Esophagus muscularis mucosa (tissue), 4 donors: ENCODE measurements at regions not wholly inside any gene's neighbourhood (a gene's known extent, or its start where the extent isn't known, plus 50 kb on each side); places are given as distances from the start of the nearest gene placed in this dataset.

Experiments used
- DNase-seq: peaks from one replicate; pipeline ENCODE4 v3.0.0-alpha.2; 2017; ENCODE audit errors: extremely low spot score
- H3K27ac ChIP-seq, 4 donors: fragments of 200-600 bp; sonication (generic); replicated peaks in 1 of 4; 1 replicate in 3 of 4; 2 replicates in 1 of 4; pipeline ENCODE4 v1.5.1; 2016 to 2019; ENCODE audit warnings: mild to moderate bottlenecking in 1 of 4
- H3K27me3 ChIP-seq, 4 donors: fragments of 200-600 bp; sonication (generic); one replicate each; pipeline versions ENCODE4 v1.5.1 to v1.6.0; 2016 to 2019
- H3K36me3 ChIP-seq, 4 donors: fragments of 200-600 bp; sonication (generic); one replicate each; pipeline ENCODE4 v1.5.1; 2016 to 2019
- H3K4me1 ChIP-seq, 4 donors: fragments of 200-600 bp; sonication (generic); one replicate each; pipeline ENCODE4 v1.5.1; 2016 to 2019
- H3K4me3 ChIP-seq, 4 donors: fragments of 200-600 bp; sonication (generic); 1 replicate in 2 of 4; 2 replicates in 2 of 4; pipeline ENCODE4 v1.5.1; 2016 to 2019; ENCODE audit warnings: mild to moderate bottlenecking in 4 of 4, moderate library complexity in 1 of 4
- H3K9me3 ChIP-seq, 4 donors: fragments of 200-600 bp; sonication (generic); 1 replicate in 3 of 4; 2 replicates in 1 of 4; pipeline ENCODE4 v1.5.1; 2016 to 2019
- EP300 ChIP-seq: sonication (generic); formaldehyde crosslinking; IDR thresholded peaks from one replicate; pipeline ENCODE4 v1.6.1; 2017; ENCODE audit warnings: antibody characterized with exemption
- POLR2A ChIP-seq: fragments of 450-650 bp; IDR thresholded peaks from one replicate; pipeline ENCODE4 v1.6.1; 2017; ENCODE audit warnings: antibody characterized with exemption, moderate library complexity, mild to moderate bottlenecking, low read depth
- POLR2AphosphoS5 ChIP-seq, 2 donors: sonication (generic); formaldehyde crosslinking; IDR thresholded peaks; one replicate each; pipeline ENCODE4 v1.6.1; 2017; ENCODE audit warnings: antibody characterized with exemption in 2 of 2
- WGBS: methylation state at CpG from one replicate; pipeline ENCODE4 v1.1.5; 2018; 5-methylcytosine and 5-hydroxymethylcytosine counted together
- intact Hi-C: fragments of 100-400 bp; cut with DNase I; formaldehyde crosslinking; loops from one replicate; pipeline ENCODE4 v1.15.1; 2023
- TF ChIP-seq, protein P1 (sequence below), 3 experiments: fragments of 200-600 bp in 2 of 3; fragments of 450-650 bp in 1 of 3; sonication (generic) in 2 of 3; IDR thresholded peaks; one replicate each; pipeline ENCODE4 v1.5.1; 2017 to 2019; ENCODE audit warnings: antibody characterized with exemption in 3 of 3, mild to moderate bottlenecking in 2 of 3, moderate library complexity in 1 of 3

- Histone ChIP-seq H3K27ac (peak overlapping the region; percentile 82 to 88 (median 84)), H3K4me1 (peaks cover 28 to 71% (median 65%) of the 10 kb centered on the region in 4 donors), H3K4me3 (no peak overlapping the region), H3K27me3 (no peaks in the 10 kb centered on the region), H3K9me3 (no peaks in the 10 kb centered on the region), H3K36me3 (no peaks in the 10 kb centered on the region)
- 50% methylated on average over 4 of the region's 4 CpGs for WGBS
- TF ChIP-seq POLR2A (no peak), POLR2AphosphoS5 (IDR thresholded peaks at IDR 0.05) (no peak), EP300 (no peak)
- TF ChIP-seq, protein P1, sequence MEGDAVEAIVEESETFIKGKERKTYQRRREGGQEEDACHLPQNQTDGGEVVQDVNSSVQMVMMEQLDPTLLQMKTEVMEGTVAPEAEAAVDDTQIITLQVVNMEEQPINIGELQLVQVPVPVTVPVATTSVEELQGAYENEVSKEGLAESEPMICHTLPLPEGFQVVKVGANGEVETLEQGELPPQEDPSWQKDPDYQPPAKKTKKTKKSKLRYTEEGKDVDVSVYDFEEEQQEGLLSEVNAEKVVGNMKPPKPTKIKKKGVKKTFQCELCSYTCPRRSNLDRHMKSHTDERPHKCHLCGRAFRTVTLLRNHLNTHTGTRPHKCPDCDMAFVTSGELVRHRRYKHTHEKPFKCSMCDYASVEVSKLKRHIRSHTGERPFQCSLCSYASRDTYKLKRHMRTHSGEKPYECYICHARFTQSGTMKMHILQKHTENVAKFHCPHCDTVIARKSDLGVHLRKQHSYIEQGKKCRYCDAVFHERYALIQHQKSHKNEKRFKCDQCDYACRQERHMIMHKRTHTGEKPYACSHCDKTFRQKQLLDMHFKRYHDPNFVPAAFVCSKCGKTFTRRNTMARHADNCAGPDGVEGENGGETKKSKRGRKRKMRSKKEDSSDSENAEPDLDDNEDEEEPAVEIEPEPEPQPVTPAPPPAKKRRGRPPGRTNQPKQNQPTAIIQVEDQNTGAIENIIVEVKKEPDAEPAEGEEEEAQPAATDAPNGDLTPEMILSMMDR (IDR thresholded peaks at IDR 0.05): no peak
- no peak for DNase-seq
- intact Hi-C loops: no loop called here
These were observed 117.8 kb downstream of the BTG1 start for GRCh38 chr12:92027701-92028440.

DNA sequence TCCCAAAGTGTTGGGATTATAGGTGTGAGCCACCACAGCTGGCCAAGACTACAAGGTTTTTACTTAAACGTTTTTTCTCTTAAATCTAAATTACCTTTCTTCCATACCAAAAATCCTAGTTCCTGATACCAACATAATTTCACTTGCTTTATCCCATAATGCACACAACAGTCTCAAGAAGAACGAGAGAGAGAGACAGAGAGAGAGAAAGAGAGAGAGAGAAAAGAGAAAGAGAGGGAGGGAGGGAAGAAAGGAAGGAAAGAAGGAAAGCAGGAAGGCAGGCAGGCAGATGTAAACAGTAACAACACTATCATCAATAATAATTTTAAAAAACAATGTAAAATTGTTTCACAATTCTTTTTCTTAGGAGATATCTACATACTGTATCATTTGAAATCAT, 118.4 kb downstream of the BTG1 start:
- Histone ChIP-seq H3K4me1 (peaks cover 25 to 64% (median 58%) of the 10 kb centered on the region in 4 donors), H3K27ac (peak overlapping the region; percentile 82 to 88 (median 84))
- intact Hi-C loops: no loop called here

GRCh38 chr12:92025462-92026207, 120.0 kb downstream of the BTG1 start:
- TF ChIP-seq EP300: no peak
- no peak for TF ChIP-seq POLR2AphosphoS5 (IDR thresholded peaks at IDR 0.05)
- TF ChIP-seq POLR2A: no peak
- intact Hi-C loops: no loop called here

More for the DNA sequence above, 118.4 kb downstream of the BTG1 start:
- Histone ChIP-seq H3K36me3 (no peaks in the 10 kb centered on the region), H3K9me3 (no peaks in the 10 kb centered on the region), H3K27me3 (no peaks in the 10 kb centered on the region), H3K4me3 (no peak overlapping the region)
- TF ChIP-seq POLR2AphosphoS5 (IDR thresholded peaks at IDR 0.05) (no peak), POLR2A (no peak), EP300 (no peak)
- TF ChIP-seq, protein P1 (IDR thresholded peaks at IDR 0.05): no peak
- WGBS: 58% methylated on average over 2 of the region's 2 CpGs
- no peak for DNase-seq

GRCh38 chr12:92022093-92022492, 123.6 kb downstream of the BTG1 start:
- no peak for DNase-seq
- Histone ChIP-seq H3K4me1 (peaks cover 0 to 13% (median 8%) of the 10 kb centered on the region in 4 donors), H3K9me3 (no peaks in the 10 kb centered on the region), H3K27ac (no peak overlapping the region), H3K36me3 (no peaks in the 10 kb centered on the region), H3K27me3 (no peaks in the 10 kb centered on the region), H3K4me3 (no peak overlapping the region)
- WGBS: 94% methylated on average over 1 of the region's 1 CpG
- intact Hi-C loops: no loop called here
- TF ChIP-seq, protein P1 (IDR thresholded peaks at IDR 0.05): no peak
- TF ChIP-seq POLR2A: no peak
- TF ChIP-seq POLR2AphosphoS5 (IDR thresholded peaks at IDR 0.05): no peak
- no peak for TF ChIP-seq EP300

More at GRCh38 chr12:92025462-92026207, 120.0 kb downstream of the BTG1 start:
- WGBS: 79% methylated on average over 4 of the region's 4 CpGs
- H3K4me1 ChIP-seq: peaks cover 15 to 48% (median 43%) of the 10 kb centered on the region in 4 donors
- no peak for DNase-seq
- H3K27ac ChIP-seq: no peak overlapping the region
- no peak overlapping the region for H3K4me3 ChIP-seq
- no peaks in the 10 kb centered on the region for H3K27me3 ChIP-seq
- H3K36me3 ChIP-seq: no peaks in the 10 kb centered on the region
- H3K9me3 ChIP-seq: no peaks in the 10 kb centered on the region

DNA sequence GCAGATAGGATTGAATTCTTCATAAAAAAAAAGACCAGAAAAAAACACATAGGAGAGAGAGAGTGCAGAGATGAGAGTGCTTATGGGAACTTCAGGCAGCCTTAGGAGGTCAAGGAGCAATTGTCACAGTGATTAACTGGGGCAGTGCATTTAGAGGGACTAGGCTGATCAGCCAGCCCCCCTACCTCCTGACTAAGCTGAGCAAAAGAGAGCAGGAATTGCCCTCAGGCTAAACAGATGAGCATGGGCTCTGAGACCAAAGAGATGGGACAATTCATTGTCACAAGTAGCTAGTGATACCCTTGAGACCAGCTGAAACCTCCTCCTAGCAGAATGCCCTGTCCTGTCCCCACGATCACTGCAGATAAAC, 124.0 kb downstream of the BTG1 start:
- H3K36me3 ChIP-seq: no peaks in the 10 kb centered on the region
- DNase-seq: no peak
- WGBS: 94% methylated on average over 1 of the region's 1 CpG
- H3K4me1 ChIP-seq: peaks cover 0 to 9% (median 3%) of the 10 kb centered on the region in 4 donors
- intact Hi-C loops: no loop called here
- H3K27ac ChIP-seq: no peak overlapping the region
- H3K4me3 ChIP-seq: no peak overlapping the region
- TF ChIP-seq POLR2AphosphoS5 (IDR thresholded peaks at IDR 0.05) (no peak), EP300 (no peak), POLR2A (no peak)
- TF ChIP-seq, protein P1 (IDR thresholded peaks at IDR 0.05): no peak
- no peaks in the 10 kb centered on the region for H3K9me3 ChIP-seq
- no peaks in the 10 kb centered on the region for H3K27me3 ChIP-seq
